ENCODE measurements at regions not wholly inside any gene's neighbourhood (a gene's known extent, or its start where the extent isn't known, plus 50 kb on each side); places are given as distances from the start of the nearest gene placed in this dataset.

GRCh38 chr5:174191076-174191475 is 145.6 kb downstream of the NSG2 start:
- DNase-seq (ENCODE audit: low read depth): no peak

GRCh38 chr5:174191850-174192655 is 146.5 kb downstream of the NSG2 start:
- no peak for DNase-seq (ENCODE audit: low read depth)

- no peak for DNase-seq (ENCODE audit: low read depth)
These were observed 147.4 kb downstream of the NSG2 start for GRCh38 chr5:174192901-174193300.

GRCh38 chr5:174195517-174195916 is 150.0 kb downstream of the NSG2 start:
- DNase-seq (ENCODE audit: low read depth): no peak

GRCh38 chr5:174197929-174198328 is 152.4 kb downstream of the NSG2 start:
- DNase-seq (ENCODE audit: low read depth): no peak

GRCh38 chr5:174198541-174198940 is 153.0 kb downstream of the NSG2 start:
- DNase-seq (ENCODE audit: low read depth): no peak

- no peak for DNase-seq (ENCODE audit: low read depth)
These were observed 157.5 kb downstream of the NSG2 start for GRCh38 chr5:174202996-174203395.

- no peak for DNase-seq (ENCODE audit: low read depth)
These were observed 159.2 kb downstream of the NSG2 start for GRCh38 chr5:174204535-174205313.

GRCh38 chr5:174205939-174206338 is 160.4 kb downstream of the NSG2 start:
- DNase-seq (ENCODE audit: low read depth): no peak

GRCh38 chr5:174210596-174211276 is 165.2 kb downstream of the NSG2 start:
- no peak for DNase-seq (ENCODE audit: low read depth)

GRCh38 chr5:174211277-174211626 is 165.7 kb downstream of the NSG2 start:
- DNase-seq (ENCODE audit: low read depth): no peak

GRCh38 chr5:174217527-174217926 is 172.0 kb downstream of the NSG2 start:
- no peak for DNase-seq (ENCODE audit: low read depth)

- DNase-seq (ENCODE audit: low read depth): no peak
These were observed 172.7 kb downstream of the NSG2 start for GRCh38 chr5:174218162-174218561.

GRCh38 chr5:174220417-174220816 is 174.9 kb downstream of the NSG2 start:
- DNase-seq (ENCODE audit: low read depth): no peak

GRCh38 chr5:174221436-174221835 is 175.9 kb downstream of the NSG2 start:
- DNase-seq (ENCODE audit: low read depth): no peak

GRCh38 chr5:174221946-174222345 is 176.4 kb downstream of the NSG2 start:
- no peak for DNase-seq (ENCODE audit: low read depth)

GRCh38 chr5:174222891-174223290 is 177.4 kb downstream of the NSG2 start:
- DNase-seq (ENCODE audit: low read depth): no peak

- DNase-seq (ENCODE audit: low read depth): no peak
These were observed 177.8 kb downstream of the NSG2 start for GRCh38 chr5:174223355-174223754.

GRCh38 chr5:174229068-174229467 is 183.6 kb downstream of the NSG2 start:
- DNase-seq (ENCODE audit: low read depth): no peak

GRCh38 chr5:174229514-174230370 is 184.2 kb downstream of the NSG2 start:
- peak; percentile 64 for DNase-seq (ENCODE audit: low read depth)

GRCh38 chr5:174231956-174232487 is 186.5 kb downstream of the NSG2 start:
- DNase-seq (ENCODE audit: low read depth): peak; percentile 1

- DNase-seq (ENCODE audit: low read depth): no peak
These were observed 188.9 kb downstream of the NSG2 start for GRCh38 chr5:174234388-174234787.

All from stromal cell of bone marrow (primary cell).